ENCODE measurements at regions not wholly inside any gene's neighbourhood (a gene's known extent, or its start where the extent isn't known, plus 50 kb on each side); places are given as distances from the start of the nearest gene placed in this dataset.

GRCh38 chr10:10854725-10855124 is 162.9 kb upstream of the CELF2 start:
- Histone ChIP-seq H3F3A (ENCODE audit: control insufficient read depth, insufficient read depth) (no peaks in the 10 kb centered on the region), H3K9me2 (replicated peaks; ENCODE audit: control insufficient read depth, low read length) (no peaks in the 10 kb centered on the region), H3K9me3 (ENCODE audit: control insufficient read depth, insufficient read depth, low read length) (no peaks in the 10 kb centered on the region), H3K4me2 (ENCODE audit: low read length) (no peak overlapping the region), H3K79me2 (ENCODE audit: control insufficient read depth, low read length) (no peaks in the 10 kb centered on the region), H3K4me1 (ENCODE audit: control insufficient read depth, low read length) (no peaks in the 10 kb centered on the region), H3K4me3 (ENCODE audit: low read length) (no peak overlapping the region), H3K27ac (ENCODE audit: low read depth, low read length) (no peak overlapping the region), H3K36me3 (ENCODE audit: control insufficient read depth, low read length) (no peaks in the 10 kb centered on the region), H4K20me1 (ENCODE audit: control insufficient read depth, insufficient read depth, low read depth, low read length) (no peaks in the 10 kb centered on the region), H3K27me3 (ENCODE audit: control insufficient read depth, low read length) (no peaks in the 10 kb centered on the region)
- no peak for TF ChIP-seq EZH2phosphoT487 (IDR thresholded peaks at IDR 0.05; ENCODE audit: borderline replicate concordance, low read length)
- no peak for TF ChIP-seq CTCF (IDR thresholded peaks at IDR 0.05; ENCODE audit: low read depth, low read length, poor library complexity, severe bottlenecking)

- peaks cover 2% of the 10 kb centered on the region; the same call in 1 of the 2 replicates for H3K9me3 ChIP-seq (ENCODE audit: control insufficient read depth, insufficient read depth, low read length)
Observed at GRCh38 chr10:10855151-10855581, 162.5 kb upstream of the CELF2 start.

GRCh38 chr10:10860455-10860976 is 157.2 kb upstream of the CELF2 start:
- TF ChIP-seq CTCF (IDR thresholded peaks at IDR 0.05; ENCODE audit: low read depth, low read length, poor library complexity, severe bottlenecking) = no peak
- no peak for TF ChIP-seq EZH2phosphoT487 (IDR thresholded peaks at IDR 0.05; ENCODE audit: borderline replicate concordance, low read length)
- H3K27ac ChIP-seq (ENCODE audit: low read depth, low read length) = no peak overlapping the region
- H3K4me3 ChIP-seq (ENCODE audit: low read length) = no peak overlapping the region
- H3K4me1 ChIP-seq (ENCODE audit: control insufficient read depth, low read length) = peaks cover 3% of the 10 kb centered on the region; the same call in 1 of the 2 replicates
- no peak overlapping the region for H3K4me2 ChIP-seq (ENCODE audit: low read length)
- H3F3A ChIP-seq (ENCODE audit: control insufficient read depth, insufficient read depth) = no peaks in the 10 kb centered on the region
- H3K36me3 ChIP-seq (ENCODE audit: control insufficient read depth, low read length) = no peaks in the 10 kb centered on the region
- no peaks in the 10 kb centered on the region for H4K20me1 ChIP-seq (ENCODE audit: control insufficient read depth, insufficient read depth, low read depth, low read length)
- no peaks in the 10 kb centered on the region for H3K9me2 ChIP-seq (replicated peaks; ENCODE audit: control insufficient read depth, low read length)
- H3K9me3 ChIP-seq (ENCODE audit: control insufficient read depth, insufficient read depth, low read length) = peaks cover 9% of the 10 kb centered on the region; the same call in 1 of the 2 replicates
- H3K79me2 ChIP-seq (ENCODE audit: control insufficient read depth, low read length) = no peaks in the 10 kb centered on the region
- no peaks in the 10 kb centered on the region for H3K27me3 ChIP-seq (ENCODE audit: control insufficient read depth, low read length)

More at GRCh38 chr10:10855151-10855581, 162.5 kb upstream of the CELF2 start:
- TF ChIP-seq CTCF (IDR thresholded peaks at IDR 0.05; ENCODE audit: low read depth, low read length, poor library complexity, severe bottlenecking) (no peak), EZH2phosphoT487 (IDR thresholded peaks at IDR 0.05; ENCODE audit: borderline replicate concordance, low read length) (no peak)
- Histone ChIP-seq H3K9me2 (replicated peaks; ENCODE audit: control insufficient read depth, low read length) (no peaks in the 10 kb centered on the region), H3F3A (ENCODE audit: control insufficient read depth, insufficient read depth) (no peaks in the 10 kb centered on the region), H3K4me3 (ENCODE audit: low read length) (no peak overlapping the region), H3K4me1 (ENCODE audit: control insufficient read depth, low read length) (no peaks in the 10 kb centered on the region), H3K27me3 (ENCODE audit: control insufficient read depth, low read length) (no peaks in the 10 kb centered on the region), H3K36me3 (ENCODE audit: control insufficient read depth, low read length) (no peaks in the 10 kb centered on the region), H3K27ac (ENCODE audit: low read depth, low read length) (no peak overlapping the region), H3K4me2 (ENCODE audit: low read length) (no peak overlapping the region), H3K79me2 (ENCODE audit: control insufficient read depth, low read length) (no peaks in the 10 kb centered on the region), H4K20me1 (ENCODE audit: control insufficient read depth, insufficient read depth, low read depth, low read length) (no peaks in the 10 kb centered on the region)

Data from DOHH2 (cell line).